Activated CD4-positive, alpha-beta T cell treated with anti-CD3 and anti-CD28 coated beads for 36 hours (primary cell): ENCODE measurements at regions not wholly inside any gene's neighbourhood (a gene's known extent, or its start where the extent isn't known, plus 50 kb on each side); places are given as distances from the start of the nearest gene placed in this dataset.
"Not testable (repeated sequence)": the region's sequence is repeated elsewhere in the genome, so short reads cannot be mapped to it uniquely, and the experiment has no call there.

Experiments used
- ATAC-seq: fragments of 200-7000 bp; cut with Tn5 transposase; one replicate; pipeline ENCODE4 v1.10.0; 2021; ENCODE audit warnings: mild to moderate bottlenecking, moderate library complexity
- CTCF ChIA-PET: fragments of 350-600 bp; sonication (Branson Sonifier 250); formaldehyde crosslinking; loops from one replicate; lab custom pipeline; 2021; ENCODE audit warnings: antibody characterized with exemption; lab: Charles Lee
- POLR2A ChIA-PET: fragments of 350-600 bp; sonication (Branson Sonifier 250); formaldehyde crosslinking; loops from one replicate; lab custom pipeline; 2021; ENCODE audit warnings: antibody characterized with exemption, inconsistent platforms; lab: Charles Lee
- DNase-seq: peaks from one replicate; pipeline ENCODE4 v3.0.0-alpha.2; 2020
- H3K27ac Mint-ChIP-seq: one replicate; pipeline ENCODE4 v1.8.0; 2021; ENCODE audit warnings: mixed read lengths
- H3K27me3 Mint-ChIP-seq: one replicate; pipeline ENCODE4 v1.8.0; 2021; ENCODE audit warnings: mixed read lengths
- H3K36me3 Mint-ChIP-seq: one replicate; pipeline ENCODE4 v1.8.0; 2021; ENCODE audit warnings: low read depth, mixed read lengths
- H3K4me1 Mint-ChIP-seq: one replicate; pipeline ENCODE4 v1.8.0; 2021; ENCODE audit warnings: mixed read lengths
- H3K4me3 Mint-ChIP-seq: one replicate; pipeline ENCODE4 v1.8.0; 2021; ENCODE audit warnings: mild to moderate bottlenecking, moderate library complexity, mixed read lengths
- H3K9me3 Mint-ChIP-seq: one replicate; pipeline ENCODE4 v1.8.0; 2021; ENCODE audit warnings: low read depth, mixed read lengths
- intact Hi-C, 2 experiments: fragments of 100-400 bp; cut with DNase I in 1 of 2; cut with micrococcal nuclease in 1 of 2; formaldehyde crosslinking; loops; one replicate each; pipeline versions ENCODE4 v1.14.2 to v1.15.1; 2022 to 2024; cut with DNase I, micrococcal nuclease

DNA sequence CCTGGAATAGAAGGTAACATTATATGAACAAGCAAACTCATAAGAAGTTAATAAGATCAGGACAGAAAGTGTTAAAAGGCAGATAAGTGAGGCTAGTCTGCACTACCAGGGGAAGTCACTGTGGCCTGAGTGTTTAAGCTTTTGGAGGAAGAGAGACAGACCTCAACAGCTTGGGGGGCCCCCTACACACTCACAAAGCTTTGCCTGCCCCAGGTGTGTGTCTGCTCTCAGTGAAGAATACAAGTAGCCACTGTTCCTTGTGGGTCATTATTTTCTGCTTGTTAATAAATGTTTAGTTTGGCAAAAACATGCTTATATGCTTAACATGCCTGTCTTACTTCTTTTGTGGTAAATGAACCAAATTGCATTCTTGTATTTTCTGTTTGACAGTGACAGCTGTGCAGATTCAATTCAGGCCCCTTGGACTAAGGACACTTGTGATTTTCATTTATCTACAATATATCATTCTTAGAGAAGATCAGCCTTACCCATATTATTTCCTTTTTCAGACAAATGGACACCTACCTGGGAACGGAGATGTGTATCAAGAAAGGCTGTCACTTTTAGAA, 50.7 kb upstream of the C12orf71 start:
- peaks cover 1% of the 10 kb centered on the region for H3K9me3 Mint-ChIP-seq
- CTCF ChIA-PET = interaction anchor here (0.6 to 1.4 kb wide), 2 partner anchors 15 to 147 kb away, joined by 3 read pairs; no protein-coding TSS in a partner anchor
- intact Hi-C loops = no loop called here
- no peak overlapping the region for H3K4me3 Mint-ChIP-seq
- ATAC-seq = no peak
- no peaks in the 10 kb centered on the region for H3K27me3 Mint-ChIP-seq
- H3K36me3 Mint-ChIP-seq = peaks cover 7% of the 10 kb centered on the region
- POLR2A ChIA-PET = no interaction called here
- DNase-seq = no peak
- no peaks in the 10 kb centered on the region for H3K4me1 Mint-ChIP-seq
- H3K27ac Mint-ChIP-seq = no peak overlapping the region

DNA sequence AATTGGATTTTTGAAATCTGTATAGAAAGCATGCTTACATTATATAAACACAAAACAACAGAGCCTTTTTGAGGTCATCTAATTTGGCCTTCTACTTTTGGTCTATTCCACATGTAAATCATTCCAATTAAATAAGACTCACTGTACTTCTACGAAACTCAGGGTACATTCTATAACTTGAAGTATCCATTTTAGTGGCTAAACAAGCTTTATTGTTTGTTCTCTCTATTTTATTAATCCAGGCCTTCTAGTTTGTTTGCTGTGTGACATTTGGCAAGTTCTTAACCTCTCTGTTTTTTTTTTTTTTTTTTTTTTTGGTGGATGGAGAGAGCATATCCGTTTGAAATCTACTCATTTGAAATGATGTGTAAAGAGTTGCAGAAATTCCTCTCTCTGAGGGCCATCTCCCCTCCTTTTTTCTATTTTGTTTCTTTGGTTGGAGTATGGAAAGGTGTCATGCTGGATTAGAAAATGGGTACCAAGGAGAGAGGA, 58.1 kb upstream of the C12orf71 start:
- Mint-ChIP-seq H3K4me3 (no peak overlapping the region), H3K36me3 (peaks cover 6% of the 10 kb centered on the region), H3K4me1 (peaks cover 12% of the 10 kb centered on the region), H3K9me3 (peaks cover 1% of the 10 kb centered on the region), H3K27me3 (no peaks in the 10 kb centered on the region), H3K27ac (no peak overlapping the region)
- ATAC-seq = no peak
- ChIA-PET CTCF (interaction anchor here (0.9 to 1.4 kb wide), 2 partner anchors 9 to 166 kb away, joined by 3 to 4 read pairs; no protein-coding TSS in a partner anchor), POLR2A (interaction anchor here (0.6 kb wide), 1 partner anchor 286 kb away, joined by 3 read pairs; no protein-coding TSS in a partner anchor)
- no peak for DNase-seq
- intact Hi-C loops = loop anchor here in 1 of 2 experiments (5.0 to 10.0 kb wide), 3 partner anchors 98 to 164 kb away; partner anchors contain the start of gene STK38L

DNA sequence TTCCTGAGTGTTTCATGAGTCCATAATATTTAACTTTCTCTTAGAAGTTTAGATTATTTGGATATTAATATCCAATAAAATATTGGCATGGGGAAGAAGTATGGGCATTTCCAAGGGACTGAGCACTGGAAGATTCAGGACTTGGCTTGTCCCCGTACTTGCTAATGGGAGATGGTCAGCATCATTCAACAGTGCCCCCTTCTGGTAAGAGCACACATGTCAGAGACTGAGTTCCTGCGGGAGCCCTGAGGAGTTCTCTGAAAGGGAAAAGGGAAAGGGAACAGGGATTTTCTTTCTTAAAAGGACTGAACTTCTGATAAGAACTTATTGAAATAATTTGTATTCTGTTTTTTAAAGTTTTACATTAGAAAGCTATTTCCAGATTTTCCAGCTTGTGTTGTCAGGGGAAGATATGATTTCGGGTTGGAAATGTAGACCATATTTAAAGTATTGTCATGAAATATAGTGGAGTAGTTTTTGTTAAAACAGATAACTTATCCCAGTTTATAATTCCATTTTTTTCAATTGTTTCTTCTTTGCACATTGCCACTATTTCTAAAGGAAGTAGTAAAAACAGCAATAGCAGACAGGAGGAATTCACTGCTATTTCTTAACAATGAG, 59.8 kb upstream of the C12orf71 start:
- no peaks in the 10 kb centered on the region for H3K27me3 Mint-ChIP-seq

DNA sequence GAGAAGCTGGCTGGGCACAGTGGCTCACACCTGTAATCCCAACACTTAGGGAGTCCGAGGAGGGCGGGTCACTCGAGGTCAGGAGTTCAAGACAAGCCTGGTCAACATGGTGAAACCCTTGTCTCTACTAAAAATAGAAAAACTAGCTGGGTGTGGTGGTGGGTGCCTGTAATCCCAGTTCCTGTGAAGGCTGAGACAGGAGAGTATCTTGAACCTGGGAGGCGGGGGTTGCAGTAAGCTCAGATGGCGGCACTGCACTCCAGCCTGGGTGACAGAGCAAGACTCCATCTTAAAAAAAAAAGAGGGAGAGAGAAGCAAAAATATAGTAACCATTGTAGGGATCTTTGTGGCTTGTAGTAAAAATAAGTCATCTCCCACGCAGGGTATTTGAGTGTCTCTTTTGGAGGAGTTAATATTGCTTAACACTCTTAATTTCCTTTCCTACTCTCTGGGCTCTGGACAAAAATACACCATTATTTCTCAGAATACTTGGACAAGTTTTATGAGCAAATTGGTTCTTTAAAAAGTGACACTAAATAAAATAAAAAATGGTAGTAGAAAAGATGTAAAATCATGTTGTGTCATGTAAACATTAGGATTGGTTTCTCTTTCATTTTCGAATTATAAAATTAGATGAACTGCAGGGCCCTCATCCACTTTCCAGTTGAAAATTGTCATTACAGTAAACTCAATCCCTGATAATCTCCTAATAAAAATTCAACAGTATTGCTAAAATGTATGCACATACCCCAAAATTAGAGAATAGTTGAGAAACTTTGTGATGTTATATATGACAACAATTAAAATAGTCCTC, 61.1 kb upstream of the C12orf71 start:
- ChIA-PET CTCF (interaction anchor here (1.0 kb wide), 1 partner anchor 36 kb away, joined by 3 read pairs; no protein-coding TSS in a partner anchor), POLR2A (no interaction called here)
- no peak for ATAC-seq

More for the DNA sequence above, 59.8 kb upstream of the C12orf71 start:
- ChIA-PET CTCF (interaction anchor here (0.6 to 1.8 kb wide), 15 partner anchors 7 to 409 kb away, joined by 3 to 9 read pairs (median 3); no protein-coding TSS in a partner anchor), POLR2A (no interaction called here)
- Mint-ChIP-seq H3K36me3 (peaks cover 2% of the 10 kb centered on the region), H3K4me1 (peaks cover 12% of the 10 kb centered on the region), H3K9me3 (no peaks in the 10 kb centered on the region), H3K4me3 (no peak overlapping the region), H3K27ac (no peak overlapping the region)
- ATAC-seq (peak; percentile 70), DNase-seq (peak; percentile 63)
- intact Hi-C loops = loop anchor here (1.0 to 10.0 kb wide), 7 partner anchors 100 to 165 kb away; partner anchors contain the start of genes TM7SF3 (in 2 of the 2) and STK38L (in 1 of the 2)

DNA sequence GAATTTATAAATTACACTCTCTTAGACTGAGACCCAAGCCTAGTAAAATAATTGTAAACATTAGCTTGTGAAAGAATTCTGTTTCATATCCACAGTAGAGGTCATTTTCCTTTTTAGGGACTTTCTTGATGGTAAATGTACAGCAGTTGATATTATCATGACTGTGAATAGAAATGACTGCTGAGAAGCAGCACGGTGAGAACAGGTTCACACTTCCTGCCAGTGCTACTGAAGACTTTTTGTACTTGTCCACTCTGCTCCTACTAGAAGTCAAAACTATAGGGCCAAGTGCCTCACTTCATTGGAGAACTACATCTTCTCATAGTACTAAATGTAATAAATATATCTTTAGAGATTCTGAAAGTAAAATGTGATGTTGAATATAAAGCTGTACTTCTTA, 63.3 kb upstream of the C12orf71 start:
- H3K27me3 Mint-ChIP-seq, H3K27ac Mint-ChIP-seq, H3K36me3 Mint-ChIP-seq, ATAC-seq, POLR2A ChIA-PET, H3K9me3 Mint-ChIP-seq, H3K4me3 Mint-ChIP-seq, DNase-seq: not testable (repeated sequence)
- H3K4me1 Mint-ChIP-seq = peaks cover 12% of the 10 kb centered on the region
- CTCF ChIA-PET = interaction anchor here (1.3 to 1.9 kb wide), 2 partner anchors 160 to 162 kb away, joined by 3 to 7 read pairs; no protein-coding TSS in a partner anchor
- intact Hi-C loops = loop anchor here in 1 of 2 experiments (10.0 kb wide), 1 partner anchor 159 kb away; no protein-coding TSS in a partner anchor

More for the DNA sequence above, 61.1 kb upstream of the C12orf71 start:
- intact Hi-C loops = loop anchor here (2.0 to 10.0 kb wide), 5 partner anchors 99 to 163 kb away; partner anchors contain the start of genes STK38L (in 1 of the 2) and TM7SF3 (in 1 of the 2)
- H3K27ac Mint-ChIP-seq = peak overlapping the region; percentile 47
- H3K4me3 Mint-ChIP-seq = no peak overlapping the region
- DNase-seq = no peak
- H3K27me3 Mint-ChIP-seq = no peaks in the 10 kb centered on the region
- peaks cover 12% of the 10 kb centered on the region for H3K4me1 Mint-ChIP-seq
- H3K9me3 Mint-ChIP-seq = no peaks in the 10 kb centered on the region
- H3K36me3 Mint-ChIP-seq = no peaks in the 10 kb centered on the region

DNA sequence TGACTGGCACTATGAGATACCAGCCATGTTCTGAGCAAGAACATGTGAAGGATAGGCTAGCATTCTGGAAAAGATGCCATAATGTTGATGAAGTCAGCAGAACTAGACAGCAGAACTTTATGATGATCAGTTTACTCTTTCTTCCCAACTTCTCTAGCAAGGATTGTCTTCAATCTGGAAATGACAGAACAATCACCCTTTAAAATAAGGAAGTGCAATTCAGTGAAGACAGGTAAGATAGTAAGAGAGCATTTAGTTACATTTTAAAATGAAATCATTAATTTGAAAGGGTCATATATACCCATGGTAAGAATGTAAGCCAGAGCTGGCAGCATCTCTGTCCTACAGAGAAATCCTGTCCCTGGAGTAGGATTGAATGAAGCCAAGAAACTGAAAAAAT, 66.0 kb upstream of the C12orf71 start:
- Mint-ChIP-seq H3K27me3 (no peaks in the 10 kb centered on the region), H3K27ac (no peak overlapping the region), H3K4me3 (no peak overlapping the region), H3K36me3 (no peaks in the 10 kb centered on the region), H3K9me3 (no peaks in the 10 kb centered on the region), H3K4me1 (peaks cover 7% of the 10 kb centered on the region)
- no peak for ATAC-seq
- intact Hi-C loops = loop anchor here in 1 of 2 experiments (10.0 kb wide), 1 partner anchor 156 kb away; no protein-coding TSS in a partner anchor
- ChIA-PET POLR2A (no interaction called here), CTCF (no interaction called here)
- DNase-seq = no peak

DNA sequence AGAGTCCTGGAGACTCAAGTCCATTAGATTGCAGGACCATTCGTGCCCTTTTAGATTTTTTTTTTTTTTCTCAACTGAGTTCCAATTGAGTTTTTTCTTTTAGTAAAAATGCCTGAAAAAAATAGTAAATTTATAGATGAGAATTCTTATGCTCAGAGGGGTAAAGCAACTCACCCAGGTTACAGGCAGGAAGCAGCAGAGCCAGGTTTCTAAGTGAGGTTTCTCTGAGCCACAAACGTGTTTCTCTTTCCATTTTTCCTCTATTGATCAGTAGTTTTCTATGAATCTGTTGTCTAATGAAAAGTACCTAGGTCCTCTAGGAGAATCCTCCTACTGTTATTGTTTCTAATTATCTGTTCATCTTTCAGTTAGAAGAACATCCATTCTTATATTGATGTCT, 66.4 kb upstream of the C12orf71 start:
- ChIA-PET POLR2A (no interaction called here), CTCF (interaction anchor here (0.7 kb wide), 1 partner anchor 40 kb away, joined by 3 read pairs; no protein-coding TSS in a partner anchor)
- DNase-seq (no peak), ATAC-seq (no peak)
- peaks cover 4% of the 10 kb centered on the region for H3K4me1 Mint-ChIP-seq
- intact Hi-C loops = loop anchor here in 1 of 2 experiments (10.0 kb wide), 1 partner anchor 156 kb away; no protein-coding TSS in a partner anchor
- H3K9me3 Mint-ChIP-seq = no peaks in the 10 kb centered on the region
- H3K27me3 Mint-ChIP-seq = no peaks in the 10 kb centered on the region
- H3K27ac Mint-ChIP-seq = no peak overlapping the region
- no peak overlapping the region for H3K4me3 Mint-ChIP-seq
- no peaks in the 10 kb centered on the region for H3K36me3 Mint-ChIP-seq

DNA sequence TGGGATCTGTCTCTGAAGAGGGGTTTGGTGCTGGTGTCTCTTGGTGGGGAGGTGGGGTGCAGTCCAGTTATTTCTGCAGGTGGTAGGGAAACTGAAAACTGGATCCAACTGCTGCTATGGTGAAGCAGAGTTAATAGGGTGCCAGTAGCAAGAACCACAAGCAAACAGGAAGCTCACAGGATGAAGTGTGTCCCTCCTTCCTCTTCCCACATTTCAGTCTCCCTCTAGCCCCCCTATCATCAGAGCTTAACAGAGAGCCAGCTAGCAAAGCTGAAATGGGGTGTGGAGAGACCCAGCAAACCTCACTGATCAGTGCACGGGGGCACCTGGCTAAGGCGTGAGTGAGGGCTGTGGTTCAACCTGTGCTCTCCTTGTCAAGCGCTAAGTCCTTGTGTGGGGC, 69.1 kb upstream of the C12orf71 start:
- ChIA-PET CTCF (no interaction called here), POLR2A (no interaction called here)
- Mint-ChIP-seq H3K9me3 (no peaks in the 10 kb centered on the region), H3K4me1 (peaks cover 3% of the 10 kb centered on the region), H3K36me3 (no peaks in the 10 kb centered on the region), H3K27ac (no peak overlapping the region), H3K27me3 (no peaks in the 10 kb centered on the region), H3K4me3 (no peak overlapping the region)
- no peak for ATAC-seq
- intact Hi-C loops = no loop called here
- no peak for DNase-seq

DNA sequence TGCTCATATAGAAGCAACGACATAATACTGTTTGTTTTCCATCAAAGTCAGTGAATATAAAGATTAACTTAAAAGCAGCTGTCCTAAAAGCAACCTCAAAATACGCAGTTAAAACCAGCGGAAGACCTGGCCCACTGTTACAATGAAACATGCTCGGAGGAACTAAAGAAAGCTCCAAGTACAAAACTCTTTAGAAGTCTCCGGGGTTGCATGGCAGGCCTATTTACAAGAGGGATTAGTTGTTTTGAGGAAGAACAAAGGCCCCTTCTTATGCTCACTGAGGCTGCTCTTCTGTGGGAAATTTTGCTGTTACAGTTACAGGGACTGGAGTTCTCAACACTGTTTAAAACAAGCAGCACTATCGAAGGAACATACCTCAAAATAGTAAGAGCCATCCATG, 75.9 kb upstream of the C12orf71 start:
- no peaks in the 10 kb centered on the region for H3K4me1 Mint-ChIP-seq
- DNase-seq (no peak), ATAC-seq (no peak)
- POLR2A ChIA-PET = no interaction called here
- H3K36me3 Mint-ChIP-seq = no peaks in the 10 kb centered on the region
- H3K27ac Mint-ChIP-seq = no peak overlapping the region
- no peak overlapping the region for H3K4me3 Mint-ChIP-seq
- CTCF ChIA-PET = no interaction called here
- H3K9me3 Mint-ChIP-seq = no peaks in the 10 kb centered on the region
- intact Hi-C loops = no loop called here
- no peaks in the 10 kb centered on the region for H3K27me3 Mint-ChIP-seq

DNA sequence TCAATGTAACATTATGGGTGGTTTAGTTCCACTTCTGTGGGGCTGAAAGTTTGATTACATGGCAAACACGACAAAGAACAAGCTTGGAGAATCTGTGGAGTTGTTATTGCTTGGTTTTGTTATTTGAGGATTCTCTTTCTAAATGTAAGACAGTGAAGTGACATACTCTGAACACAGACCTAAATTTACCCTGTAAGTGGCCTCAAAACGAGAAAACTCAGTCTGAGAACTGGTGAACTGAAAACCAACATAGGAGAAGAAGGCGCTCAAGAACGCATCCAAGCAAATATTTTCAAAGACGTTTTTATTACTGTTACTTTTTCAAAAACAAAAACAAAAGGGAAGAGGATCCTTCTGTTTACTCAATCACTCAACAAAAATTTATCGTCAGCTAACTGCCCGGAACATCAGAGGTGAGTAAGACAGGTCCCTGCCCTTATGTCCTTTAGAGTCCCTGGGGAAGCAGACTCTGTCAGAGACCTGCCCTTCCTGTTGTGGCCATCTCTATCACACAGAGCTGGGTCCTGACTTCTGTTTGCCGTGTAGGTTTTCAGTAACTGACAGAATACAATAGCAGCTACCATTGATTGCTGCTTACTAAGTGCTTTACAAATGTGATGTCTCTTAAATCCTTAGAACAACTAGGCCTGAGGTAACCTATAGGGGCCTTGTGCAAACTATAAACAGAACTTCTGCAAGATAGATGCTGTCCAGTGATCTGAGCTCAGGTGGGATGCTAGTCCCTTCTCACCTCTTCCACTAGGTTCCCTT, 79.3 kb upstream of the C12orf71 start:
- no peaks in the 10 kb centered on the region for H3K36me3 Mint-ChIP-seq
- DNase-seq (no peak), ATAC-seq (no peak)
- POLR2A ChIA-PET = no interaction called here
- H3K4me3 Mint-ChIP-seq = no peak overlapping the region
- CTCF ChIA-PET = interaction anchor here (0.8 to 1.5 kb wide), 2 partner anchors 16 to 22 kb away, joined by 3 read pairs; no protein-coding TSS in a partner anchor
- H3K27ac Mint-ChIP-seq = no peak overlapping the region
- peaks cover 5% of the 10 kb centered on the region for H3K4me1 Mint-ChIP-seq
- no peaks in the 10 kb centered on the region for H3K27me3 Mint-ChIP-seq
- no peaks in the 10 kb centered on the region for H3K9me3 Mint-ChIP-seq
- intact Hi-C loops = no loop called here
